K562 (cell line): ENCODE measurements at regions not wholly inside any gene's neighbourhood (a gene's known extent, or its start where the extent isn't known, plus 50 kb on each side); places are given as distances from the start of the nearest gene placed in this dataset.

Experiments used
- ATAC-seq: fragments of 200-7000 bp; cut with Tn5 transposase; 3 replicates; pipeline ENCODE4 v1.9.1; 2020; ENCODE audit warnings: moderate library complexity
- BruUV-seq: library from RNA; stranded (reverse); fragments of 400-500 nt; replicated peaks from 2 replicates; lab custom pipeline; 2021; lab: Mats Ljungman, UMichigan
- CTCF ChIA-PET: fragments of 300-600 bp; formaldehyde crosslinking; extraction: SDS; loops from one replicate; lab custom pipeline; 2021; ENCODE audit warnings: low intra/inter-chr PET ratio; lab: Yijun Ruan, JAX
- POLR2A ChIA-PET: fragments of 300-600, 350-650 bp; sonication (Branson Sonifier 250); formaldehyde crosslinking; extraction: SDS; loops from one replicate; lab custom pipeline; 2021; ENCODE audit warnings: antibody characterized with exemption, inconsistent platforms; lab: Yijun Ruan, JAX
- DNase-seq, 4 experiments: peaks; one replicate each; pipeline versions ENCODE4 v3.0.0 to v3.0.0-alpha.2; 2011 to 2018; ENCODE audit warnings: low spot score in 3 of 4, mixed read lengths in 3 of 4; ENCODE audit errors: extremely low read depth in 1 of 4
- FAIRE-seq: peaks from 2 replicates; lab custom pipeline; 2011; peaks lifted over from hg19 to GRCh38; lab: Jason Lieb, UNC
- H2AFZ ChIP-seq: 2 replicates; pipeline ENCODE4 v1.6.0; 2011; ENCODE audit warnings: low read depth, low read length, control low read depth, inconsistent platforms
- H3K27ac ChIP-seq: fragments of 200-600 bp; 3 replicates; pipeline ENCODE4 v1.8.0; 2011; ENCODE audit warnings: low read depth, mild to moderate bottlenecking, control low read depth, inconsistent platforms, low read length, moderate library complexity, mixed read lengths; ENCODE audit errors: extremely low read depth
- H3K27me3 ChIP-seq, 2 experiments: fragments of 300-600 bp in 1 of 2; 2 replicates in 1 of 2; 3 replicates in 1 of 2; pipeline versions ENCODE4 v1.6.0 to v1.8.0; 2011; ENCODE audit warnings: inconsistent platforms in 2 of 2, low read length in 2 of 2, mild to moderate bottlenecking in 1 of 2, mixed read lengths in 1 of 2, moderate library complexity in 1 of 2; ENCODE audit not compliant: control insufficient read depth in 2 of 2, insufficient read depth in 2 of 2
- H3K36me3 ChIP-seq: fragments of 300-600 bp; 3 replicates; pipeline ENCODE4 v1.8.0; 2011; ENCODE audit warnings: mild to moderate bottlenecking, low read length, inconsistent platforms; ENCODE audit not compliant: control insufficient read depth, insufficient read depth
- H3K4me1 ChIP-seq, 2 experiments: fragments of 200-600 bp in 1 of 2; replicated peaks in 1 of 2; 2 replicates in 1 of 2; 3 replicates in 1 of 2; pipeline versions ENCODE4 v1.5.1 to v1.8.0; 2011; ENCODE audit warnings: inconsistent platforms in 2 of 2, low read length in 2 of 2, mild to moderate bottlenecking in 1 of 2, mixed read lengths in 1 of 2, moderate library complexity in 1 of 2; ENCODE audit not compliant: control insufficient read depth in 2 of 2, insufficient read depth in 2 of 2
- H3K4me2 ChIP-seq: 2 replicates; pipeline ENCODE4 v1.6.1; 2011; ENCODE audit warnings: low read length, control low read depth, inconsistent platforms, mixed read lengths; ENCODE audit not compliant: insufficient read depth
- H3K4me3 ChIP-seq: fragments of 200-600 bp; sonication (generic), shearing (Covaris generic); 2 replicates; pipeline ENCODE4 v1.5.1; 2016; ENCODE audit warnings: control low read depth, inconsistent platforms
- H3K79me2 ChIP-seq: fragments of 200-600 bp; 3 replicates; pipeline ENCODE4 v1.8.0; 2011; ENCODE audit warnings: low read length, inconsistent platforms; ENCODE audit not compliant: control insufficient read depth, insufficient read depth
- H3K9ac ChIP-seq, 2 experiments: 2 replicates each; pipeline versions ENCODE4 v1.6.0 to v1.6.1; 2011; ENCODE audit warnings: low read depth in 2 of 2, low read length in 2 of 2, control low read depth in 1 of 2, inconsistent platforms in 1 of 2, mild to moderate bottlenecking in 1 of 2, mixed read lengths in 1 of 2; ENCODE audit not compliant: insufficient read depth in 1 of 2
- H3K9me1 ChIP-seq: one replicate; pipeline ENCODE4 v1.6.0; 2011; ENCODE audit warnings: inconsistent platforms, mild to moderate bottlenecking, low read length, moderate library complexity; ENCODE audit not compliant: control insufficient read depth, insufficient read depth
- H3K9me3 ChIP-seq: replicated peaks from 2 replicates; pipeline ENCODE4 v1.5.1; 2011; ENCODE audit warnings: low read depth, low read length, inconsistent platforms; ENCODE audit not compliant: control insufficient read depth, insufficient read depth
- H4K20me1 ChIP-seq: replicated peaks from 2 replicates; pipeline ENCODE4 v1.6.1; 2011; ENCODE audit warnings: low read length, inconsistent platforms, mixed read lengths; ENCODE audit not compliant: control insufficient read depth, insufficient read depth
- BHLHE40 ChIP-seq: IDR thresholded peaks from 2 replicates; pipeline ENCODE4 v1.6.1; 2011; ENCODE audit warnings: low read length, improper control_type of control experiment
- PREB ChIP-seq: sonication (generic); formaldehyde crosslinking; IDR thresholded peaks from 2 replicates; pipeline ENCODE4 v1.8.1; 2023; ENCODE audit warnings: mild to moderate bottlenecking, missing genetic modification reagents
- TCF15 ChIP-seq: fragments of 250-450 bp; sonication (Bioruptor Pico); IDR thresholded peaks from 2 replicates; pipeline ENCODE4 v1.8.0; 2022; ENCODE audit warnings: moderate library complexity, mild to moderate bottlenecking, inconsistent platforms
- ZFP36 ChIP-seq: fragments of 150-350 bp; IDR thresholded peaks from 2 replicates; pipeline ENCODE4 v1.6.1; 2018; ENCODE audit warnings: low read length, low read depth; ENCODE audit not compliant: partially characterized antibody
- ZNF280B ChIP-seq: fragments of 250-450 bp; sonication (Bioruptor Pico); IDR thresholded peaks from 2 replicates; pipeline ENCODE4 v1.5.1; 2021; ENCODE audit warnings: mild to moderate bottlenecking
- ZSCAN29 ChIP-seq: fragments of 450-650 bp; IDR thresholded peaks from 2 replicates; pipeline ENCODE4 v1.6.1; 2017
- WGBS: fragments of 100-300 bp; shearing (Covaris generic); methylation state at CpG from one replicate; pipeline ENCODE4 v1.1.6; 2016; ENCODE audit warnings: low coverage, mixed read lengths; ENCODE audit not compliant: insufficient coverage; ENCODE audit errors: missing lambda C conversion rate; 5-methylcytosine and 5-hydroxymethylcytosine counted together
- in situ Hi-C: fragments of 300-500 bp; cut with MboI; formaldehyde crosslinking; loops from 4 replicates; pipeline ENCODE4 v1.15.0; 2018; ENCODE audit warnings: inconsistent platforms, mixed read lengths
- intact Hi-C: fragments of 100-400 bp; cut with micrococcal nuclease; formaldehyde crosslinking; loops from 2 replicates; pipeline ENCODE4 v1.14.2; 2022
- TF ChIP-seq, protein P1 (sequence below): fragments of 450-650 bp; IDR thresholded peaks from 2 replicates; pipeline ENCODE4 v1.6.1; 2017; ENCODE audit warnings: antibody characterized with exemption, mild to moderate bottlenecking

GRCh38 chr5:26727916-26728315 lies 310.5 kb downstream of the CDH9 start:
- whole genome bisulfite sequencing: 2% methylated on average over 3 of the region's 3 CpGs
- Histone ChIP-seq H3K27ac (no peak overlapping the region), H3K4me1 (no peaks in the 10 kb centered on the region), H3K9ac (no peak overlapping the region), H3K36me3 (no peaks in the 10 kb centered on the region), H3K9me3 (no peaks in the 10 kb centered on the region; the same call in 1 of the 2 replicates), H3K79me2 (no peaks in the 10 kb centered on the region), H3K4me3 (no peak overlapping the region), H3K9me1 (no peaks in the 10 kb centered on the region), H4K20me1 (no peaks in the 10 kb centered on the region), H3K27me3 (no peaks in the 10 kb centered on the region), H3K4me2 (no peak overlapping the region), H2AFZ (no peak overlapping the region)
- TF ChIP-seq TCF15 (CRISPR knock-in tag) (no peak), ZFP36 (no peak), ZNF280B (CRISPR knock-in tag) (no peak), PREB (CRISPR knock-in tag) (no peak), BHLHE40 (no peak), ZSCAN29 (no peak)
- TF ChIP-seq, protein P1, sequence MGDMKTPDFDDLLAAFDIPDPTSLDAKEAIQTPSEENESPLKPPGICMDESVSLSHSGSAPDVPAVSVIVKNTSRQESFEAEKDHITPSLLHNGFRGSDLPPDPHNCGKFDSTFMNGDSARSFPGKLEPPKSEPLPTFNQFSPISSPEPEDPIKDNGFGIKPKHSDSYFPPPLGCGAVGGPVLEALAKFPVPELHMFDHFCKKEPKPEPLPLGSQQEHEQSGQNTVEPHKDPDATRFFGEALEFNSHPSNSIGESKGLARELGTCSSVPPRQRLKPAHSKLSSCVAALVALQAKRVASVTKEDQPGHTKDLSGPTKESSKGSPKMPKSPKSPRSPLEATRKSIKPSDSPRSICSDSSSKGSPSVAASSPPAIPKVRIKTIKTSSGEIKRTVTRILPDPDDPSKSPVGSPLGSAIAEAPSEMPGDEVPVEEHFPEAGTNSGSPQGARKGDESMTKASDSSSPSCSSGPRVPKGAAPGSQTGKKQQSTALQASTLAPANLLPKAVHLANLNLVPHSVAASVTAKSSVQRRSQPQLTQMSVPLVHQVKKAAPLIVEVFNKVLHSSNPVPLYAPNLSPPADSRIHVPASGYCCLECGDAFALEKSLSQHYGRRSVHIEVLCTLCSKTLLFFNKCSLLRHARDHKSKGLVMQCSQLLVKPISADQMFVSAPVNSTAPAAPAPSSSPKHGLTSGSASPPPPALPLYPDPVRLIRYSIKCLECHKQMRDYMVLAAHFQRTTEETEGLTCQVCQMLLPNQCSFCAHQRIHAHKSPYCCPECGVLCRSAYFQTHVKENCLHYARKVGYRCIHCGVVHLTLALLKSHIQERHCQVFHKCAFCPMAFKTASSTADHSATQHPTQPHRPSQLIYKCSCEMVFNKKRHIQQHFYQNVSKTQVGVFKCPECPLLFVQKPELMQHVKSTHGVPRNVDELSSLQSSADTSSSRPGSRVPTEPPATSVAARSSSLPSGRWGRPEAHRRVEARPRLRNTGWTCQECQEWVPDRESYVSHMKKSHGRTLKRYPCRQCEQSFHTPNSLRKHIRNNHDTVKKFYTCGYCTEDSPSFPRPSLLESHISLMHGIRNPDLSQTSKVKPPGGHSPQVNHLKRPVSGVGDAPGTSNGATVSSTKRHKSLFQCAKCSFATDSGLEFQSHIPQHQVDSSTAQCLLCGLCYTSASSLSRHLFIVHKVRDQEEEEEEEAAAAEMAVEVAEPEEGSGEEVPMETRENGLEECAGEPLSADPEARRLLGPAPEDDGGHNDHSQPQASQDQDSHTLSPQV: no peak
- in situ Hi-C loops: no loop called here
- no peak for FAIRE-seq
- ChIA-PET CTCF (no interaction called here), POLR2A (interaction anchor here (0.8 kb wide), 1 partner anchor 1876 kb away, joined by 3 read pairs; no protein-coding TSS in a partner anchor)
- BruUV-seq: no TSS peak
- intact Hi-C loops: no loop called here
- ATAC-seq: no peak
- DNase-seq: no peak
